Gastrocnemius medialis (tissue), 4 donors: ENCODE measurements at regions not wholly inside any gene's neighbourhood (a gene's known extent, or its start where the extent isn't known, plus 50 kb on each side); places are given as distances from the start of the nearest gene placed in this dataset.

Experiments used
- POLR2A ChIP-seq, 2 donors: fragments of 450-650 bp; IDR thresholded peaks; one replicate each; pipeline ENCODE4 v1.6.1; 2017; ENCODE audit warnings: antibody characterized with exemption in 2 of 2, mild to moderate bottlenecking in 2 of 2, moderate library complexity in 2 of 2
- TF ChIP-seq, protein P1 (sequence below), 5 experiments: fragments of 450-650 bp in 3 of 5; fragments of 200-600 bp in 2 of 5; sonication (generic) in 2 of 5; IDR thresholded peaks in 4 of 5; conservative IDR thresholded peaks in 1 of 5; 1 replicate in 4 of 5; 2 replicates in 1 of 5; pipeline ENCODE4 v1.5.1; 2016 to 2019; ENCODE audit warnings: antibody characterized with exemption in 5 of 5, mild to moderate bottlenecking in 3 of 5, moderate library complexity in 3 of 5

DNA sequence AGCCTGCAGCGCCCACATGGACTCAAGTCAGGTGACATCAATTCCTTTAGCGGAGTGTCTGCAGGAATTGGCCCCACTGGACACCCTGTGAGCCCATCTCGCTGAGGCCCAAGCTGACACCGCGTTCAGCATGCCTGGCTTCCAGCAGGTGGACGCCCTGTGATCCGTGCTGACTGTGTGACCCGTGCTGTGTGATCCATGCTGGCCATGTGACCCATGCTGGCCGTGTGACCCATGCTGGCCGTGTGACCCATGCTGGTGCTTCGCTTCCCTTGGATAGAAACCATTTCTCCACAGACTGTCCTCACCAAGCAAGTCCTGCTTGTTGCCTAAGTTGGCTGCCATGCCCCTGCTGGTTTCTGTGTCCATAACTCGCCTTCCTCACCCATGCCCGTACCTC, 392.1 kb downstream of the BRD1 start:
- TF ChIP-seq, protein P1, sequence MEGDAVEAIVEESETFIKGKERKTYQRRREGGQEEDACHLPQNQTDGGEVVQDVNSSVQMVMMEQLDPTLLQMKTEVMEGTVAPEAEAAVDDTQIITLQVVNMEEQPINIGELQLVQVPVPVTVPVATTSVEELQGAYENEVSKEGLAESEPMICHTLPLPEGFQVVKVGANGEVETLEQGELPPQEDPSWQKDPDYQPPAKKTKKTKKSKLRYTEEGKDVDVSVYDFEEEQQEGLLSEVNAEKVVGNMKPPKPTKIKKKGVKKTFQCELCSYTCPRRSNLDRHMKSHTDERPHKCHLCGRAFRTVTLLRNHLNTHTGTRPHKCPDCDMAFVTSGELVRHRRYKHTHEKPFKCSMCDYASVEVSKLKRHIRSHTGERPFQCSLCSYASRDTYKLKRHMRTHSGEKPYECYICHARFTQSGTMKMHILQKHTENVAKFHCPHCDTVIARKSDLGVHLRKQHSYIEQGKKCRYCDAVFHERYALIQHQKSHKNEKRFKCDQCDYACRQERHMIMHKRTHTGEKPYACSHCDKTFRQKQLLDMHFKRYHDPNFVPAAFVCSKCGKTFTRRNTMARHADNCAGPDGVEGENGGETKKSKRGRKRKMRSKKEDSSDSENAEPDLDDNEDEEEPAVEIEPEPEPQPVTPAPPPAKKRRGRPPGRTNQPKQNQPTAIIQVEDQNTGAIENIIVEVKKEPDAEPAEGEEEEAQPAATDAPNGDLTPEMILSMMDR (IDR thresholded peaks at IDR 0.05 in 4 of 5, conservative IDR thresholded peaks at IDR 0.05 in 1 of 5), result no peak
- TF ChIP-seq POLR2A (IDR thresholded peaks at IDR 0.05), result no peak
